Keratinocyte (primary cell): ENCODE measurements at regions not wholly inside any gene's neighbourhood (a gene's known extent, or its start where the extent isn't known, plus 50 kb on each side); places are given as distances from the start of the nearest gene placed in this dataset.

Experiments used
- DNase-seq: peaks from one replicate; pipeline ENCODE4 v3.0.0-alpha.2; 2011; ENCODE audit warnings: low read depth, missing footprints, low spot score
- FAIRE-seq: peaks from 2 replicates; lab custom pipeline; 2011; peaks lifted over from hg19 to GRCh38; lab: Jason Lieb, UNC
- H2AFZ ChIP-seq: 2 replicates; pipeline ENCODE4 v1.6.0; 2012; ENCODE audit warnings: low read length, control low read depth, inconsistent platforms; ENCODE audit not compliant: control insufficient read depth
- H3K27ac ChIP-seq: 2 replicates; pipeline ENCODE4 v1.5.1; 2011; ENCODE audit warnings: low read length; ENCODE audit not compliant: control insufficient read depth, insufficient read depth
- H3K27me3 ChIP-seq: 3 replicates; pipeline ENCODE4 v1.6.0; 2011; ENCODE audit warnings: low read length; ENCODE audit not compliant: control insufficient read depth, insufficient read depth; ENCODE audit errors: extremely low read depth
- H3K36me3 ChIP-seq, 2 experiments: 2 replicates in 1 of 2; 3 replicates in 1 of 2; pipeline ENCODE4 v1.5.1; 2011; ENCODE audit warnings: low read length in 2 of 2, mild to moderate bottlenecking in 1 of 2; ENCODE audit not compliant: control insufficient read depth in 2 of 2, insufficient read depth in 2 of 2; ENCODE audit errors: extremely low read depth in 1 of 2
- H3K4me1 ChIP-seq: 3 replicates; pipeline ENCODE4 v1.5.1; 2011; ENCODE audit warnings: low read length; ENCODE audit not compliant: control insufficient read depth, insufficient read depth; ENCODE audit errors: extremely low read depth
- H3K4me2 ChIP-seq: 3 replicates; pipeline ENCODE4 v1.6.0; 2011; ENCODE audit warnings: low read depth, low read length; ENCODE audit not compliant: control insufficient read depth, insufficient read depth; ENCODE audit errors: extremely low read depth
- H3K4me3 ChIP-seq, 3 experiments: fragments of 200-600 bp in 1 of 3; sonication (generic) in 1 of 3; 2 replicates in 2 of 3; 3 replicates in 1 of 3; pipeline ENCODE4 v1.5.1; 2011 to 2016; ENCODE audit warnings: low read length in 3 of 3, mild to moderate bottlenecking in 3 of 3, control low read depth in 2 of 3, inconsistent platforms in 1 of 3, low read depth in 1 of 3, mixed read lengths in 1 of 3, mixed run types in 1 of 3, moderate library complexity in 1 of 3; ENCODE audit not compliant: control insufficient read depth in 2 of 3, insufficient read depth in 2 of 3; ENCODE audit errors: extremely low read depth in 1 of 3
- H3K79me2 ChIP-seq: 2 replicates; pipeline ENCODE4 v1.6.0; 2012; ENCODE audit warnings: low read length; ENCODE audit not compliant: control insufficient read depth, insufficient read depth
- H3K9ac ChIP-seq: 3 replicates; pipeline ENCODE4 v1.6.0; 2011; ENCODE audit warnings: low read length; ENCODE audit not compliant: control insufficient read depth, insufficient read depth; ENCODE audit errors: extremely low read depth
- H3K9me1 ChIP-seq: 3 replicates; pipeline ENCODE4 v1.6.0; 2011; ENCODE audit warnings: low read length; ENCODE audit not compliant: control insufficient read depth, insufficient read depth; ENCODE audit errors: extremely low read depth
- H3K9me3 ChIP-seq: 2 replicates; pipeline ENCODE4 v1.5.1; 2012; ENCODE audit warnings: low read depth, low read length; ENCODE audit not compliant: control insufficient read depth
- H4K20me1 ChIP-seq: 3 replicates; pipeline ENCODE4 v1.6.0; 2011; ENCODE audit warnings: low read length; ENCODE audit not compliant: control insufficient read depth, insufficient read depth; ENCODE audit errors: extremely low read depth
- CTCF ChIP-seq, 3 experiments: IDR thresholded peaks in 1 of 3; conservative IDR thresholded peaks in 1 of 3; optimal IDR thresholded peaks in 1 of 3; 2 replicates in 2 of 3; 3 replicates in 1 of 3; pipeline versions ENCODE3 to v1.5.1; 2011; ENCODE audit warnings: low read length in 3 of 3, mild to moderate bottlenecking in 3 of 3, moderate library complexity in 2 of 3, control low read depth in 1 of 3, inconsistent platforms in 1 of 3; ENCODE audit not compliant: insufficient read depth in 2 of 3; ENCODE audit errors: extremely low read depth in 1 of 3
- EZH2 ChIP-seq: IDR thresholded peaks from one replicate; pipeline ENCODE4 v1.6.1; 2012; ENCODE audit warnings: inconsistent platforms, mild to moderate bottlenecking, low read length, moderate library complexity
- dilution Hi-C: fragments of 300-500 bp; cut with MboI; formaldehyde crosslinking; loops from one replicate; pipeline ENCODE4 v1.7.0; 2020; ENCODE audit warnings: low sequenced_read_pairs; ENCODE audit not compliant: extremely low pct_ligation_motif_present

DNA sequence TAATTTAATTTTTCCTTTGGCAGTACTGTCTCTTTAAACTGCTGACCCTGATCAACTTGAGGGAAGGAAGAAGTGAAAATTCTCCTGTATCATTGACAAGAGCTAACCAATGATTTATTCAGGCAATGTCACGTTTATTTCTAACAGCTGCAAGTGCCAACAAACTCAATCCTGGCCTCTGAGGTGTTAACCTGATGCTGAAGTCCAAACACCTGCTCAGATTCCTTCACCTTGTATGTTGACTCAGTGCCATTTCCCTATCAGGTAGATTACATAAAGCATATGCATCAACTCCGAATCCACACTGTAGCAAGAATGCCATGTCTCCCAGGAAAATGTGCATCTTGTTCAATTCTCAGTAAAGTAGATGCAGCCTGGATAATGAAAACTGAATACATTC, 820.0 kb downstream of the XPNPEP1 start:
- FAIRE-seq (no peak), DNase-seq (no peak)
- Histone ChIP-seq H3K4me2 (no peak overlapping the region), H3K27ac (no peak overlapping the region), H3K9ac (no peak overlapping the region), H3K4me1 (no peaks in the 10 kb centered on the region), H3K79me2 (no peaks in the 10 kb centered on the region), H3K9me1 (no peaks in the 10 kb centered on the region), H3K36me3 (no peaks in the 10 kb centered on the region), H2AFZ (no peak overlapping the region), H3K9me3 (no peaks in the 10 kb centered on the region), H3K4me3 (no peak overlapping the region), H3K27me3 (no peaks in the 10 kb centered on the region), H4K20me1 (no peaks in the 10 kb centered on the region)
- TF ChIP-seq CTCF (optimal IDR thresholded peaks at IDR 0.05 in 1 of 3, IDR thresholded peaks at IDR 0.05 in 1 of 3, conservative IDR thresholded peaks at IDR 0.05 in 1 of 3; ENCODE audit: extremely low read depth in 1 of 3, insufficient read depth in 2 of 3, low read length in 3 of 3) (no peak), EZH2 (no peak)
- dilution Hi-C loops, result no loop called here

- Histone ChIP-seq H3K9me3 (no peaks in the 10 kb centered on the region), H2AFZ (no peak overlapping the region), H3K9ac (no peak overlapping the region), H3K4me1 (no peaks in the 10 kb centered on the region), H3K79me2 (no peaks in the 10 kb centered on the region), H3K36me3 (no peaks in the 10 kb centered on the region), H4K20me1 (no peaks in the 10 kb centered on the region), H3K4me2 (no peak overlapping the region), H3K27ac (no peak overlapping the region), H3K9me1 (no peaks in the 10 kb centered on the region), H3K4me3 (no peak overlapping the region), H3K27me3 (no peaks in the 10 kb centered on the region)
- TF ChIP-seq CTCF (optimal IDR thresholded peaks at IDR 0.05 in 1 of 3, IDR thresholded peaks at IDR 0.05 in 1 of 3, conservative IDR thresholded peaks at IDR 0.05 in 1 of 3; ENCODE audit: extremely low read depth in 1 of 3, insufficient read depth in 2 of 3, low read length in 3 of 3) (no peak), EZH2 (no peak)
- dilution Hi-C loops, result no loop called here
- DNase-seq, result no peak
- FAIRE-seq, result no peak
These were observed 833.5 kb downstream of the XPNPEP1 start for GRCh38 chr10:109089779-109090178.
